BJ (cell line): ENCODE measurements at regions not wholly inside any gene's neighbourhood (a gene's known extent, or its start where the extent isn't known, plus 50 kb on each side); places are given as distances from the start of the nearest gene placed in this dataset.

Experiments used
- CTCF ChIA-PET: fragments of 350-600 bp; formaldehyde crosslinking; extraction: SDS; loops from one replicate; lab custom pipeline; 2021; ENCODE audit warnings: antibody characterized with exemption, inconsistent platforms; lab: Yijun Ruan, JAX
- POLR2A ChIA-PET: fragments of 300-600 bp; sonication (Branson Sonifier 250); formaldehyde crosslinking; extraction: SDS; loops from one replicate; lab custom pipeline; 2021; ENCODE audit warnings: antibody characterized with exemption; lab: Charles Lee
- DNase-seq: peaks from one replicate; pipeline ENCODE4 v3.0.0-alpha.2; 2011; ENCODE audit warnings: low read depth
- H3K27me3 ChIP-seq: 2 replicates; pipeline ENCODE4 v1.6.0; 2011; ENCODE audit warnings: low read length; ENCODE audit not compliant: control insufficient read depth, insufficient read depth
- H3K36me3 ChIP-seq: 2 replicates; pipeline ENCODE4 v1.5.1; 2011; ENCODE audit warnings: low read length; ENCODE audit not compliant: control insufficient read depth, insufficient read depth
- H3K4me3 ChIP-seq: 2 replicates; pipeline ENCODE4 v1.5.1; 2011; ENCODE audit warnings: low read depth, mild to moderate bottlenecking, control low read depth, low read length
- TF ChIP-seq, protein P1 (sequence below): IDR thresholded peaks from 2 replicates; pipeline ENCODE4 v1.5.1; 2011; ENCODE audit warnings: low read depth, mild to moderate bottlenecking, control low read depth, inconsistent platforms, low read length, moderate library complexity; ENCODE audit not compliant: insufficient read depth

DNA sequence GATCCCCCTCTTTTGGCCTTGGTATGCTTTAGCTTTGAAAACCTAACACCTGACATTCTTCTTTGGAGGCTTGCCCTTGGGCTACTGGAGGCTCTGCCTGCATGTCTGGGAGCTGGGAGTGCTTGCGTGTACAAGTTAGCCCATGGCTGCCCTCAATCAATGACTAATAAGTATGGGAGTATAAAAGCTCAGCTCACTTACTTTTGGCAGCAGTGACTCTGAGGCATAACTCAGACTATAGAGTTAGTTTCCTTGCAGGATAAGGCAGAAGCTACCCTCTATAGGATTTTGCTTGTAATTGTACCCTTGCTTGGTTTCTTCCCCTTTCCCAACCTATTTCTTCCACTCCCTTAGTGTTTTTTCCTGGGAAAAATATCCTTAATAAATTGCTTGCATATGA, 247.9 kb downstream of the PPP1R2C start:
- ChIA-PET POLR2A (no interaction called here), CTCF (interaction anchor here (1.0 kb wide), 1 partner anchor 748 kb away, joined by 3 read pairs; no protein-coding TSS in a partner anchor)
- TF ChIP-seq, protein P1, sequence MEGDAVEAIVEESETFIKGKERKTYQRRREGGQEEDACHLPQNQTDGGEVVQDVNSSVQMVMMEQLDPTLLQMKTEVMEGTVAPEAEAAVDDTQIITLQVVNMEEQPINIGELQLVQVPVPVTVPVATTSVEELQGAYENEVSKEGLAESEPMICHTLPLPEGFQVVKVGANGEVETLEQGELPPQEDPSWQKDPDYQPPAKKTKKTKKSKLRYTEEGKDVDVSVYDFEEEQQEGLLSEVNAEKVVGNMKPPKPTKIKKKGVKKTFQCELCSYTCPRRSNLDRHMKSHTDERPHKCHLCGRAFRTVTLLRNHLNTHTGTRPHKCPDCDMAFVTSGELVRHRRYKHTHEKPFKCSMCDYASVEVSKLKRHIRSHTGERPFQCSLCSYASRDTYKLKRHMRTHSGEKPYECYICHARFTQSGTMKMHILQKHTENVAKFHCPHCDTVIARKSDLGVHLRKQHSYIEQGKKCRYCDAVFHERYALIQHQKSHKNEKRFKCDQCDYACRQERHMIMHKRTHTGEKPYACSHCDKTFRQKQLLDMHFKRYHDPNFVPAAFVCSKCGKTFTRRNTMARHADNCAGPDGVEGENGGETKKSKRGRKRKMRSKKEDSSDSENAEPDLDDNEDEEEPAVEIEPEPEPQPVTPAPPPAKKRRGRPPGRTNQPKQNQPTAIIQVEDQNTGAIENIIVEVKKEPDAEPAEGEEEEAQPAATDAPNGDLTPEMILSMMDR = peak; percentile 29
- no peak overlapping the region for H3K4me3 ChIP-seq
- no peaks in the 10 kb centered on the region for H3K27me3 ChIP-seq
- peak; percentile 27 for DNase-seq
- H3K36me3 ChIP-seq = no peaks in the 10 kb centered on the region

DNA sequence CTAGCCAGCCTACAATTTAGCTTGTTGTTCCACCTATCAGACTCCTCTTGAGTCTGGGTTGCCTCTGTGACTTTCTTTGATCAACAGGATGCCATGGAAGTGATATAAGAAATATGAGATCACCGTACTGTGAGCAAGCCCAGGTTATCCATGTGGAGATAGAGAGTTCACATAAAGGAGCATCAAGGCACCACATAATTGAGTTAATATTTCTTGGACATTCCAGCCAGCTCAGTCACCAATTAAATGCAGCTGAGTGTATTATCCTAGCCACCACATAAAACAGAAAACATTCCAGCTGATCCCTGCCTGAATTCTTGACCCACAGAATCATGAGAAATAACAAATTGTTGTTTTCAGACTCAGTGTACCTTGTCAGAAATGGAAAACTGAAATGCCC, 253.6 kb downstream of the PPP1R2C start:
- TF ChIP-seq, protein P1 = no peak
- CTCF ChIA-PET = no interaction called here

DNA sequence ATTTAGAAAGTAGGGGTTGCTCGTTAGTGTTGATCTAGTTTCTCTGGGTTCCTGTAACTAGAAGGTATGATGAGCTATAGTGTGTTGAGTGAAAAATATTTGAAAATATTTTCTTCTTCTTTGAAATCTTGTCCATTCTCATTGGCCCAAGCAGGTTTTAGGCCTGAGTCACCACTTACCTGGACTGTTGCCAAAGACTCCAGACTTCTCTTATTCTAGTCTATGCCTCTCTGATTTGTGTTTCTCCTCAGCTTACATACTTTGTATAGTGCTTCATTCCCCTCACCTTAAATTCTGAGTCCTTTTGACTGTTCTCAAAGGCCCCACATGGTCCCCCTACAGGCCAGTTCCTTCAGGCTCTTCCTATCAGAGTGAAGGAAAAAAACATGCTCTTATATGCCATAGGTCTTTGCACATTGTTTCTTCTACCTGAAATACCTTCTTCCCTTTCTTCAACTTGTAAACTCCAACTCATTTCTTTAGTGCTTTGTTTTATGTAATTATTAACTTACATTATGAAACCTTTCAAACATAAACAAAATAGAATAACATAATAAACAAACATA, 258.2 kb downstream of the PPP1R2C start:
- TF ChIP-seq, protein P1 = 0 out of 2 replicates have a peak, but pooled peaks have one; percentile 10
- Histone ChIP-seq H3K27me3 (no peaks in the 10 kb centered on the region), H3K4me3 (no peak overlapping the region), H3K36me3 (no peaks in the 10 kb centered on the region)
- POLR2A ChIA-PET = no interaction called here
- DNase-seq = no peak
- CTCF ChIA-PET = no interaction called here

More for the DNA sequence above, 253.6 kb downstream of the PPP1R2C start:
- H3K27me3 ChIP-seq = no peaks in the 10 kb centered on the region
- no peak overlapping the region for H3K4me3 ChIP-seq
- peak; percentile 48 for DNase-seq
- POLR2A ChIA-PET = no interaction called here
- H3K36me3 ChIP-seq = no peaks in the 10 kb centered on the region

DNA sequence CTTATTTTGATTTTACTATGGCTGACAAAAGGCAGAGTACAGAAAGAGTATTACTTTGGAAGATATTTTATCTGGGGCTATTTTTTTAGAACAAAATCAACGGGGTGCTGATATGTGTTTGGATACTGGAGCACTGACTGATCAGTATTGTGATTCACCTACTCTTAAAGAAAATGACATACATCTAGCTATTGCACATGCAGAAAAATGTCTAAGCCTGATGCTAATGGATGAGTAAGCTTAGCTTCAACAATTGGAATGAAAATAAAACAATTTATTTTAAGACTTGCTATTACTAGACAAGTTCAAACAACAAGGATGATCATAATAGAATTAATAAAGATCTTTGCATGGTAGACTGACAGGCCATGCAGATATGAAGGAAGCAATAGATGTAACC, 262.0 kb downstream of the PPP1R2C start:
- ChIA-PET POLR2A (no interaction called here), CTCF (no interaction called here)
- TF ChIP-seq, protein P1 = no peak
- Histone ChIP-seq H3K27me3 (no peaks in the 10 kb centered on the region), H3K4me3 (no peak overlapping the region), H3K36me3 (no peaks in the 10 kb centered on the region)
- no peak for DNase-seq

DNA sequence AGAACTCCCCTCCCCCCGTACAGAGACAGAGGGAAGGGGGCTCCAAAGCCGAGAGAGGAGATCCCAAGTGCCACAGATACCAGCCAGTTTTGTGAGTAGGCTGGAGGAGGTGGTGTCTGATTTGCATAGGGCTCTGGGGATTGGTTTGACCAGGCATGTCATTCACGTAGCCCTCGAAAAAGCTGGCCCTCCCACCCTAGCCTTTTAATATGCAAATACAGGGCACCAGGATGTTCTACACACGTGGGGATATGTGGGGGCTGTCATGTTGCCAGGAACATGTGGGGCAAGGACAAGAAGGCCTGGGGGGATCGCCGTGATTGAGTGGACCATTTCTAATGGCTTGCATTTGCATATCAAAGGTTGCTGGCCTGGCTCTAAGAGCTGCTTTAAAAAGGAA, 272.9 kb downstream of the PPP1R2C start:
- no peak for DNase-seq
- Histone ChIP-seq H3K27me3 (no peaks in the 10 kb centered on the region), H3K4me3 (no peak overlapping the region), H3K36me3 (no peaks in the 10 kb centered on the region)
- ChIA-PET CTCF (no interaction called here), POLR2A (no interaction called here)
- TF ChIP-seq, protein P1 = no peak
